Right lobe of liver (tissue), 6 donors: ENCODE measurements at regions not wholly inside any gene's neighbourhood (a gene's known extent, or its start where the extent isn't known, plus 50 kb on each side); places are given as distances from the start of the nearest gene placed in this dataset.

ENCODE experiments used
- ATAC-seq, 4 donors: fragments of 200-7000 bp; cut with Tn5 transposase; one replicate each; pipeline ENCODE4 v1.9.1; 2020; ENCODE audit warnings: mild to moderate bottlenecking in 4 of 4, moderate library complexity in 4 of 4
- DNase-seq, 3 donors: peaks; one replicate each; pipeline ENCODE4 v3.0.0-alpha.2; 2020
- H3K27ac ChIP-seq, 3 donors: fragments of 200-600 bp; one replicate each; pipeline ENCODE4 v1.8.0; 2022
- H3K27me3 ChIP-seq, 2 donors: fragments of 200-600 bp; one replicate each; pipeline ENCODE4 v1.8.0; 2022
- H3K36me3 ChIP-seq, 4 donors: fragments of 200-600 bp; sonication (generic) in 1 of 4; one replicate each; pipeline versions ENCODE4 v1.5.1 to v1.8.0; 2017 to 2022; ENCODE audit warnings: control low read depth in 1 of 4
- H3K4me1 ChIP-seq, 4 donors: fragments of 200-600 bp; sonication (generic) in 1 of 4; one replicate each; pipeline versions ENCODE4 v1.5.1 to v1.8.0; 2017 to 2022; ENCODE audit warnings: control low read depth in 1 of 4
- H3K4me3 ChIP-seq, 3 donors: fragments of 200-600 bp; one replicate each; pipeline ENCODE4 v1.8.0; 2022
- H3K9me3 ChIP-seq, 4 donors: fragments of 200-600 bp; sonication (generic) in 1 of 4; one replicate each; pipeline versions ENCODE4 v1.5.1 to v1.8.0; 2017 to 2022; ENCODE audit warnings: control low read depth in 1 of 4
- CTCF ChIP-seq, 4 donors: fragments of 200-600 bp in 3 of 4; fragments of 450-650 bp in 1 of 4; IDR thresholded peaks; one replicate each; pipeline versions ENCODE4 v1.5.1 to v1.8.0; 2016 to 2022; ENCODE audit warnings: antibody characterized with exemption in 4 of 4, mild to moderate bottlenecking in 2 of 4
- POLR2A ChIP-seq: fragments of 450-650 bp; IDR thresholded peaks from one replicate; pipeline ENCODE4 v1.6.1; 2017; ENCODE audit warnings: antibody characterized with exemption, mild to moderate bottlenecking
- WGBS: methylation state at CpG from one replicate; pipeline ENCODE4 v1.1.6; 2018; ENCODE audit warnings: low coverage, low lambda C conversion rate; ENCODE audit not compliant: insufficient coverage; ENCODE audit errors: missing lambda C conversion rate; 5-methylcytosine and 5-hydroxymethylcytosine counted together
- intact Hi-C, 2 donors: fragments of 100-400 bp; cut with DNase I; formaldehyde crosslinking; loops; one replicate each; pipeline versions ENCODE4 v1.11.2 to v1.14.1; 2022
- donor health status: DM: no; HTN: yes; CAD: no.
- donor health status: DM: no; HTN: no; CAD: no.
- donor health status: DM: no; HTN: no; CAD: no.
- donor health status: DM: no; HTN: yes; CAD: no.
- donor health status: DM: no; HTN: yes; CAD: no.

- Histone ChIP-seq H3K9me3 (no peaks in the 10 kb centered on the region), H3K4me1 (no peaks in the 10 kb centered on the region), H3K27ac (no peak overlapping the region), H3K27me3 (no peaks in the 10 kb centered on the region), H3K4me3 (no peak overlapping the region), H3K36me3 (no peaks in the 10 kb centered on the region)
- intact Hi-C loops = no loop called here
- DNase-seq (no peak), ATAC-seq (no peak)
- 58% methylated on average over 7 of the region's 10 CpGs for WGBS
- TF ChIP-seq POLR2A = no peak
- no peak for TF ChIP-seq CTCF (IDR thresholded peaks at IDR 0.05)
Measured at GRCh38 chr2:120854766-120855530, 119.3 kb downstream of the GLI2 start.

GRCh38 chr2:120855855-120856405 is 120.3 kb downstream of the GLI2 start:
- intact Hi-C loops = no loop called here
- H3K4me3 ChIP-seq = no peak overlapping the region
- no peaks in the 10 kb centered on the region for H3K4me1 ChIP-seq
- H3K36me3 ChIP-seq = no peaks in the 10 kb centered on the region
- no peak for ATAC-seq
- DNase-seq = no peak
- no peaks in the 10 kb centered on the region for H3K27me3 ChIP-seq
- TF ChIP-seq CTCF (IDR thresholded peaks at IDR 0.05) = no peak
- 71% methylated on average over 2 of the region's 4 CpGs for WGBS
- no peak overlapping the region for H3K27ac ChIP-seq
- H3K9me3 ChIP-seq = no peaks in the 10 kb centered on the region

GRCh38 chr2:120856421-120856862 is 120.8 kb downstream of the GLI2 start:
- TF ChIP-seq CTCF (IDR thresholded peaks at IDR 0.05) (no peak), POLR2A (no peak)
- DNase-seq (no peak), ATAC-seq (peak in 1 of 4 donors; percentile 10)
- Histone ChIP-seq H3K4me3 (no peak overlapping the region), H3K27ac (no peak overlapping the region), H3K9me3 (no peaks in the 10 kb centered on the region), H3K36me3 (no peaks in the 10 kb centered on the region), H3K27me3 (no peaks in the 10 kb centered on the region), H3K4me1 (no peaks in the 10 kb centered on the region)
- intact Hi-C loops = no loop called here
- 35% methylated on average over 2 of the region's 13 CpGs for WGBS

GRCh38 chr2:120857422-120857821 is 121.8 kb downstream of the GLI2 start:
- Histone ChIP-seq H3K4me3 (no peak overlapping the region), H3K4me1 (no peaks in the 10 kb centered on the region), H3K27ac (no peak overlapping the region), H3K27me3 (no peaks in the 10 kb centered on the region), H3K36me3 (no peaks in the 10 kb centered on the region), H3K9me3 (no peaks in the 10 kb centered on the region)
- intact Hi-C loops = no loop called here
- DNase-seq (no peak), ATAC-seq (no peak)
- TF ChIP-seq POLR2A (no peak), CTCF (IDR thresholded peaks at IDR 0.05) (no peak)
- 71% methylated on average over 4 of the region's 4 CpGs for WGBS
